GM12875 (cell line): ENCODE measurements at regions not wholly inside any gene's neighbourhood (a gene's known extent, or its start where the extent isn't known, plus 50 kb on each side); places are given as distances from the start of the nearest gene placed in this dataset.

Experiments used
- H3K4me3 ChIP-seq: one replicate; pipeline ENCODE4 v1.5.1; 2011; ENCODE audit warnings: low read depth, low read length, control low read depth
- TF ChIP-seq, protein P1 (sequence below): IDR thresholded peaks from 2 replicates; pipeline ENCODE4 v1.5.1; 2011; ENCODE audit warnings: low read depth, mild to moderate bottlenecking, control low read depth, inconsistent platforms, low read length, moderate library complexity, borderline replicate concordance; ENCODE audit not compliant: insufficient read depth

DNA sequence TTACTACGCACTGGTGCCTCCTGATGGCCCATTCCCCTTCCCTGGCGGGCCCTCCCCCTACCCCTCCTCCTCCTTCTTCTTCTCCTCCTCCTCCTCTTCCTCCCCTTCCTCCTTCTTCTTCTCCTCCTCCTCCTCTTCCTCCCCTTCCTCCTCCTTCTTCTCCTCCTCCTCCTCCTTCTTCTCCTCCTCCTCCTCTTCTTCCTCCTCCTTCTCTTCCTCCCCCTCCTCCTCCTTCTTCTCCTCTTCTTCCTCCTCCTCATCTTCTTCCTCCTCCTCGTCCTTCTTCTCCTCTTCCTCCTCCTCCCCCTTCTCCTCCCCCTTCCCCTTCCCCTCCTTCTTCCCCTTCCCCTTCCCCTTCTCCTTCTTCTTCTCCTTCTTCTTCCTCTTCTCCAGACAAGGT lies 64.7 kb upstream of the COG2 start:
- TF ChIP-seq, protein P1, sequence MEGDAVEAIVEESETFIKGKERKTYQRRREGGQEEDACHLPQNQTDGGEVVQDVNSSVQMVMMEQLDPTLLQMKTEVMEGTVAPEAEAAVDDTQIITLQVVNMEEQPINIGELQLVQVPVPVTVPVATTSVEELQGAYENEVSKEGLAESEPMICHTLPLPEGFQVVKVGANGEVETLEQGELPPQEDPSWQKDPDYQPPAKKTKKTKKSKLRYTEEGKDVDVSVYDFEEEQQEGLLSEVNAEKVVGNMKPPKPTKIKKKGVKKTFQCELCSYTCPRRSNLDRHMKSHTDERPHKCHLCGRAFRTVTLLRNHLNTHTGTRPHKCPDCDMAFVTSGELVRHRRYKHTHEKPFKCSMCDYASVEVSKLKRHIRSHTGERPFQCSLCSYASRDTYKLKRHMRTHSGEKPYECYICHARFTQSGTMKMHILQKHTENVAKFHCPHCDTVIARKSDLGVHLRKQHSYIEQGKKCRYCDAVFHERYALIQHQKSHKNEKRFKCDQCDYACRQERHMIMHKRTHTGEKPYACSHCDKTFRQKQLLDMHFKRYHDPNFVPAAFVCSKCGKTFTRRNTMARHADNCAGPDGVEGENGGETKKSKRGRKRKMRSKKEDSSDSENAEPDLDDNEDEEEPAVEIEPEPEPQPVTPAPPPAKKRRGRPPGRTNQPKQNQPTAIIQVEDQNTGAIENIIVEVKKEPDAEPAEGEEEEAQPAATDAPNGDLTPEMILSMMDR = no peak
- no peak overlapping the region for H3K4me3 ChIP-seq

- H3K4me3 ChIP-seq = no peak overlapping the region
- TF ChIP-seq, protein P1 = no peak
Observed at GRCh38 chr1:230575886-230576500, 66.3 kb upstream of the COG2 start.

DNA sequence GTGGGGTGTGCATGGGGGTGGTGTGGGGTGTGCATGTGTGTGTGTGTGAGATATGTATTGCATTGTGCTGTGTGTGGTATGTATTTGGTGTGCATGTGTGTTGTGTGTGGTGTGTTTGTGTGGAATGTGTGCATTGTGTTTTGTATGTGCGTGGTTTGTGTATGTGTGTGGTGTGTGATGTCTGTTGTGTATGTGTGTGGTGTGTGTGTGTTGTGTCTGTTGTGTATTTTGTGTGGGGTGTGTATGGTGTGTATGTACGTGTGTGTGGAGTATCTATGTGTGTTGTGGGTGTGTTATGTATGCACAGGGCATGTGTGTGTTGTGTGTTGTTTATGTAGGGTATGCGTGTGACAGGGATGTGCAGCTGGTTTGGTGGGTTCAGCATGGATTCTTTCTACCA lies 67.8 kb upstream of the COG2 start:
- H3K4me3 ChIP-seq = no peak overlapping the region
- TF ChIP-seq, protein P1 = no peak

DNA sequence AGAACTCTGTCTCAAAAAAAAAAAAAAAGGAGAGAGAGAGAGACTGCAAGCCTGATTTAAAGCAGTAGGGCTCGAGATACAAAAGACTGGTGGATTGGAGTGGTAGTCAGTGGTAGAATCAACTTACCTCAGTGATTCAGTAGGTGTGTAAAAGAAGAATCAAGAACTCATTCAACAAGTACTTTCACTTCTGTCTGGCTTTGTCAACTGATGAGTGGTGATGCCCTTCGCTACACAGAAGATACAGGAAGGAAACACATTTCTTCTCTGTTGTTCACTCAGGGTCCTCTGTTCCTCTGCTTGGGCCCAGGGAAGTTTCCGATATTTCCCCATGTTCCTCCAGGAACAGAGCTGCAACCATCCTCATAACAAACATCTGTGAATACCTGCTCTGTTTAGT lies 68.6 kb upstream of the COG2 start:
- TF ChIP-seq, protein P1 = no peak
- H3K4me3 ChIP-seq = no peak overlapping the region

- no peak overlapping the region for H3K4me3 ChIP-seq
- TF ChIP-seq, protein P1 = no peak
Observed at GRCh38 chr1:230572121-230573105, 69.9 kb upstream of the COG2 start.

DNA sequence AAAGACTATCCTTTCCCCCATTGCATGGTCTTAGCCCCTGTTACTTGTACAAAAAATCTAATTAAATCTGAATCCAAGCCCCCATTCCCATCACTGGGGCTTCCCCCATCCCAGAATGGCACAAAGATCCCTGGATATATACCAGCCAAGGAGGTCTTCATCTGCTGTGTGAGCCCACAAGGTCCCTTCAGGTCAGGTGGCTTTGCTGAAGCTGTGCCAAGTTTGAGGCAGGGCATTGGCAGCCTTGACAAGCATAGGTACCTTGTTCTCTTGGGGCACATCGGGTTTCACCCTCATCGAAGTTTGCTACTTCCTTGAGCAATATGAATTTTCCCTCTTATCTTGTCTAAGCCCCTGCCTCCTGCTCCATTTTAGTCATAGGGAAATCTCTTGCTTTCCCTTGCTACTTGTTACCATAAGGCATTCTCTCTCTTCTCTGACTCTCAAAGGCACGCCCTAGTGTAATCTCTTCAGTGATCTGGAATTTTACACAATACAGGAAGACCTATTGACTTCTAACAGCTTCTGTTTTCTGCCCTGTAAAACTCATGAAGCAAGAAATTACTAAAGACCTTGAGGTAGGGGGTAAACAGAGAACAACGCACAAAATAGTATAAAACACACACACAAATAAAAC lies 71.4 kb upstream of the COG2 start:
- no peak overlapping the region for H3K4me3 ChIP-seq
- TF ChIP-seq, protein P1 = no peak
